ENCODE measurements at regions not wholly inside any gene's neighbourhood (a gene's known extent, or its start where the extent isn't known, plus 50 kb on each side); places are given as distances from the start of the nearest gene placed in this dataset.

DNA sequence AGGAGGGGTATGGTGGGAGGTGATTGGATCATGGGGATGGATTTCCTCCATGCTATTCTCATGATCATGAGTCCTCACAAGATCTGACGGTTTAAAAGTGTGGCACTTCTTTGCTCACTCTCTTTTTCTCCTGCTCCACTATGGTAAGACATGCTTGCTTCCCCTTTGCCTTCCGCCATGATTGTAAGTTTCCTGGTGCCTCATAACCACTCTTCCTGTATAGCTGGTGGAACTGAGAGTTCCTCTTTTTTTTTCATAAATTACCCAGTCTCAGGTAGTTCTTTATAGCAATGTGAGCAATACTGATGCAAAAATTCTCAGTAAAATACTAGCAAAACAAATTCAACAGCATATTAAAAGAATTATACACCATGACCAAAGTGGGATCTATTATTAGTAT is 728.5 kb upstream of the SLC8A1 start:
- H3K27ac ChIP-seq: no peak overlapping the region
- 0 to 86% methylated on average over 1 to 2 of the region's 2 CpGs for WGBS, 2 donors (ENCODE audit: low coverage in 1 of 2)
- no peaks in the 10 kb centered on the region for H3K4me1 ChIP-seq
- no peak for ATAC-seq
- TF ChIP-seq, protein P1, sequence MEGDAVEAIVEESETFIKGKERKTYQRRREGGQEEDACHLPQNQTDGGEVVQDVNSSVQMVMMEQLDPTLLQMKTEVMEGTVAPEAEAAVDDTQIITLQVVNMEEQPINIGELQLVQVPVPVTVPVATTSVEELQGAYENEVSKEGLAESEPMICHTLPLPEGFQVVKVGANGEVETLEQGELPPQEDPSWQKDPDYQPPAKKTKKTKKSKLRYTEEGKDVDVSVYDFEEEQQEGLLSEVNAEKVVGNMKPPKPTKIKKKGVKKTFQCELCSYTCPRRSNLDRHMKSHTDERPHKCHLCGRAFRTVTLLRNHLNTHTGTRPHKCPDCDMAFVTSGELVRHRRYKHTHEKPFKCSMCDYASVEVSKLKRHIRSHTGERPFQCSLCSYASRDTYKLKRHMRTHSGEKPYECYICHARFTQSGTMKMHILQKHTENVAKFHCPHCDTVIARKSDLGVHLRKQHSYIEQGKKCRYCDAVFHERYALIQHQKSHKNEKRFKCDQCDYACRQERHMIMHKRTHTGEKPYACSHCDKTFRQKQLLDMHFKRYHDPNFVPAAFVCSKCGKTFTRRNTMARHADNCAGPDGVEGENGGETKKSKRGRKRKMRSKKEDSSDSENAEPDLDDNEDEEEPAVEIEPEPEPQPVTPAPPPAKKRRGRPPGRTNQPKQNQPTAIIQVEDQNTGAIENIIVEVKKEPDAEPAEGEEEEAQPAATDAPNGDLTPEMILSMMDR (IDR thresholded peaks at IDR 0.05): no peak
- TF ChIP-seq POLR2AphosphoS5 (IDR thresholded peaks at IDR 0.05): no peak
- TF ChIP-seq EP300 (IDR thresholded peaks at IDR 0.05): no peak
- TF ChIP-seq POLR2A (IDR thresholded peaks at IDR 0.05): no peak
- no peaks in the 10 kb centered on the region for H3K27me3 ChIP-seq
- no peak overlapping the region for H3K4me3 ChIP-seq
- H3K9me3 ChIP-seq: no peaks in the 10 kb centered on the region
- H3K36me3 ChIP-seq: no peaks in the 10 kb centered on the region

DNA sequence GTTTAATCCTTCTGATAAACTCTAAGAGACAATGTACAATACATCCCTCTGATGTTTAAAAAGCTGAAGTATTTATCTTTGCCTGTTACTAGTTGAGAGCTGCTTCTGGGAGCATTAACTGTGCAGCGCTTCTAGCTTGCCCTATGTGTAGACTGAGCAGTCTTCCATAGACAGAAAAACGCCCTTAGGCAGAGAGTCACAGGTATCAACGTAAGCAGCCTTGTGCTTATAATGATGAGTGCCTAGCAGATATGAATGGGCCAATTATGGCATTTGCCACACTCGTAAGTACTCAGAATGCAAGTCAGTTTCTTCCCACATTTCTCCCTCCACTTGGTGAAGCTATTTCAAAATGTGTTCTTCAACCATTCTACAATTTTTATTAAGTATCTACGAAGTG is 731.1 kb upstream of the SLC8A1 start:
- Histone ChIP-seq H3K9me3 (no peaks in the 10 kb centered on the region), H3K27me3 (no peaks in the 10 kb centered on the region), H3K4me3 (no peak overlapping the region), H3K36me3 (no peaks in the 10 kb centered on the region), H3K4me1 (no peaks in the 10 kb centered on the region), H3K27ac (no peak overlapping the region)
- whole genome bisulfite sequencing, 2 donors (ENCODE audit: low coverage in 1 of 2): 76 to 81% methylated on average over 5 of the region's 5 CpGs
- no peak for ATAC-seq
- TF ChIP-seq, protein P1 (IDR thresholded peaks at IDR 0.05): no peak
- no peak for TF ChIP-seq EP300 (IDR thresholded peaks at IDR 0.05)
- no peak for TF ChIP-seq POLR2AphosphoS5 (IDR thresholded peaks at IDR 0.05)
- TF ChIP-seq POLR2A (IDR thresholded peaks at IDR 0.05): no peak

DNA sequence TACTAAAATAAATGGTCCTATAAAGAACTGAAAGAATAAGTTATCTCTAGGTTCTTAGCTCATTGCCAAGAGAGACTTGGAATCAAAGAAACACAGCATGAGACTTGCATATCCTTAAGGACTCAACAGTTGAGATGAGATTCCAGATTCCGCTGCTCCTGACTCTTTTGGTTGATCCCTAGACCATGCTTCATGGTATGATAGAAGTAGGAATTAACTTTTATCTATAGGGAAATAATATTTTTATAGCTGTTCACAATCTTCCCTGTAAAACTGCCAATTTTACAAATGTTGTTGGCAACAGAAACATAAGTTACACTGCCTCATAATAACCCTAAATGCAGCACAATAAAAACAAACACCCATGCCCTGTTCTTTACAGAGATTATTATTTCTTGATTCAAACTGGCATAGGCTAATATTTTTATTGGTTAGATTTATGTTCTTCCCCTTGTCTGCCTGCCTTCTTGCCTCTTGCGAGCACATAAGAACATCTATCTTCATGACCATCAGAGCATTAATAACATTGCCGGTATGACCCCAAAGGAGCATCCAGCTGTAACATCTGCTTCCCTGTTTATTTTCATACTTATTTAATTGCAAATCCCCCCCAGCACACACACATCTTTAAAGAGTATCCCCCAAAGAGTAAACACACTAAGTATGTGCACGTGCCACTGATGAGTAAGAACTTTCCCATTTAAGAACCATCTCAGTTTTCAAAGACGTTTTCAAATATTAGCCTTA is 735.7 kb upstream of the SLC8A1 start:
- no peak overlapping the region for H3K4me3 ChIP-seq
- no peaks in the 10 kb centered on the region for H3K27me3 ChIP-seq
- H3K36me3 ChIP-seq: no peaks in the 10 kb centered on the region
- ATAC-seq: no peak
- H3K4me1 ChIP-seq: no peaks in the 10 kb centered on the region
- no peaks in the 10 kb centered on the region for H3K9me3 ChIP-seq
- no peak overlapping the region for H3K27ac ChIP-seq
- 48 to 56% methylated on average over 5 of the region's 5 CpGs for WGBS, 2 donors (ENCODE audit: low coverage in 1 of 2)
- TF ChIP-seq EP300 (IDR thresholded peaks at IDR 0.05) (no peak), POLR2A (IDR thresholded peaks at IDR 0.05) (no peak), POLR2AphosphoS5 (IDR thresholded peaks at IDR 0.05) (no peak)
- TF ChIP-seq, protein P1 (IDR thresholded peaks at IDR 0.05): no peak

DNA sequence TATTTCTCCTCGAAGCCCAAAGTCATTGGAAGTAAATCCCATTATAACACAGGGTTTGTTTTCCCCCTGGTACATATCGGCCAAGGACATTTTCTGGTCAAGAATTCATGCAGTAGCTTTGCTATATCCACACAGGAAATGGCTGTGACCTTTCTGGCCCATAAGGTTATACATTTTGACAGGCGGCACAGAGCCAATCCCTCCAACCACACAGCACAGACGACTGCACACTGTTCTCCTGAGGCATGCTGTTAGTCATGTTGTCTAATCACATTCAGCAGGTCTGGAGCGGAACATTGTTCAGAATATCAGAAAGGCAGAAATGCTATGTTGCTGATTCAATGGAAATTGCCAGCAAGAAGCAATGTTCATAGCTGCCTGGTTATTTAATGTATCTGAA is 742.3 kb upstream of the SLC8A1 start:
- no peak overlapping the region for H3K4me3 ChIP-seq
- ATAC-seq: no peak
- H3K9me3 ChIP-seq: no peaks in the 10 kb centered on the region
- no peak for TF ChIP-seq POLR2AphosphoS5 (IDR thresholded peaks at IDR 0.05)
- TF ChIP-seq POLR2A (IDR thresholded peaks at IDR 0.05): no peak
- no peak for TF ChIP-seq EP300 (IDR thresholded peaks at IDR 0.05)
- TF ChIP-seq, protein P1 (IDR thresholded peaks at IDR 0.05): no peak
- H3K27me3 ChIP-seq: no peaks in the 10 kb centered on the region
- no peaks in the 10 kb centered on the region for H3K36me3 ChIP-seq
- no peaks in the 10 kb centered on the region for H3K4me1 ChIP-seq
- no peak overlapping the region for H3K27ac ChIP-seq
- 45 to 46% methylated on average over 4 to 5 of the region's 5 CpGs for WGBS, 2 donors (ENCODE audit: low coverage in 1 of 2)

DNA sequence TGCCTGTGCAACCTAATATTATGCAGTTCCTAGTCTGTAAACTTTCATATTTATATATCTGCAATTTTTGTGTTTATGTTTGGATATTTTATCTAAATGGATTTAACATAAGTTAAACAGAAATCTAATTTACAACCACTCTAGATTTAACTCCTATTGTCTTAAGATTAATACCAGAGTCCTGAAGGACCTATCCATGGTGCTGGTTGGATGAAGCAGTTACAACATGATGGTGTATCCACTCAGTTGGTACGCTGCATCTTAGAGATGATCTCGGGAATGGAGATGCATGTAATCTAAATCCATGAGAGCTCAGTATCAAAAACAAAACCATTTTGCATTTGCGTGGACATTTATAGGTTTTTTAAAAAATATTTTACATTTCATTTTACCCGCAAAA is 745.9 kb upstream of the SLC8A1 start:
- Histone ChIP-seq H3K27ac (no peak overlapping the region), H3K4me1 (no peaks in the 10 kb centered on the region), H3K27me3 (no peaks in the 10 kb centered on the region), H3K9me3 (no peaks in the 10 kb centered on the region), H3K4me3 (no peak overlapping the region), H3K36me3 (no peaks in the 10 kb centered on the region)
- ATAC-seq: no peak
- TF ChIP-seq, protein P1 (IDR thresholded peaks at IDR 0.05): no peak
- no peak for TF ChIP-seq EP300 (IDR thresholded peaks at IDR 0.05)
- no peak for TF ChIP-seq POLR2A (IDR thresholded peaks at IDR 0.05)
- TF ChIP-seq POLR2AphosphoS5 (IDR thresholded peaks at IDR 0.05): no peak
- 80 to 83% methylated on average over 4 of the region's 4 CpGs for WGBS, 2 donors (ENCODE audit: low coverage in 1 of 2)
